ENCODE measurements at regions not wholly inside any gene's neighbourhood (a gene's known extent, or its start where the extent isn't known, plus 50 kb on each side); places are given as distances from the start of the nearest gene placed in this dataset.
"Not testable (repeated sequence)": the region's sequence is repeated elsewhere in the genome, so short reads cannot be mapped to it uniquely, and the experiment has no call there.

- no peak for TF ChIP-seq CTCF (IDR thresholded peaks at IDR 0.05; ENCODE audit: insufficient read depth, low read length, poor library complexity, severe bottlenecking)
- H3K27me3 ChIP-seq (ENCODE audit: low read length): no peaks in the 10 kb centered on the region
- H3K4me2 ChIP-seq (ENCODE audit: low read depth, low read length, poor library complexity, severe bottlenecking): no peak overlapping the region
- H3K79me2 ChIP-seq (ENCODE audit: insufficient read depth, low read length): no peaks in the 10 kb centered on the region
- H3K9me2 ChIP-seq (replicated peaks; ENCODE audit: insufficient read depth, low read length): no peaks in the 10 kb centered on the region
- H3K9me3 ChIP-seq (ENCODE audit: insufficient read depth, low read length): no peaks in the 10 kb centered on the region
- H3K9ac ChIP-seq (ENCODE audit: low read length): no peak overlapping the region
- H2AFZ ChIP-seq (ENCODE audit: low read depth, low read length, severe bottlenecking): no peak overlapping the region
- H3K36me3 ChIP-seq (ENCODE audit: low read length): no peaks in the 10 kb centered on the region
- no peak overlapping the region for H3K4me3 ChIP-seq (ENCODE audit: insufficient read depth, low read length, poor library complexity, severe bottlenecking)
- no peak overlapping the region for H3K27ac ChIP-seq (ENCODE audit: low read depth, low read length)
- H3F3A ChIP-seq (ENCODE audit: insufficient read depth): no peaks in the 10 kb centered on the region
- H4K20me1 ChIP-seq (ENCODE audit: low read depth, low read length): no peaks in the 10 kb centered on the region
Observed at GRCh38 chr2:203631068-203631757, 75.2 kb upstream of the CD28 start.

GRCh38 chr2:203636588-203637470, 69.6 kb upstream of the CD28 start:
- TF ChIP-seq EZH2phosphoT487 (conservative IDR thresholded peaks at IDR 0.05; ENCODE audit: low read length): no peak
- TF ChIP-seq CTCF (IDR thresholded peaks at IDR 0.05; ENCODE audit: insufficient read depth, low read length, poor library complexity, severe bottlenecking): no peak
- no peaks in the 10 kb centered on the region for H3F3A ChIP-seq (ENCODE audit: insufficient read depth)
- H2AFZ ChIP-seq (ENCODE audit: low read depth, low read length, severe bottlenecking): no peak overlapping the region
- no peak overlapping the region for H3K27ac ChIP-seq (ENCODE audit: low read depth, low read length)
- no peak overlapping the region for H3K4me2 ChIP-seq (ENCODE audit: low read depth, low read length, poor library complexity, severe bottlenecking)
- H3K9ac ChIP-seq (ENCODE audit: low read length): no peak overlapping the region
- H3K36me3 ChIP-seq (ENCODE audit: low read length): no peaks in the 10 kb centered on the region
- no peaks in the 10 kb centered on the region for H3K79me2 ChIP-seq (ENCODE audit: insufficient read depth, low read length)
- H3K9me2 ChIP-seq (replicated peaks; ENCODE audit: insufficient read depth, low read length): no peaks in the 10 kb centered on the region
- no peaks in the 10 kb centered on the region for H4K20me1 ChIP-seq (ENCODE audit: low read depth, low read length)
- H3K9me3 ChIP-seq (ENCODE audit: insufficient read depth, low read length): no peaks in the 10 kb centered on the region
- no peak overlapping the region for H3K4me3 ChIP-seq (ENCODE audit: insufficient read depth, low read length, poor library complexity, severe bottlenecking)
- no peaks in the 10 kb centered on the region for H3K27me3 ChIP-seq (ENCODE audit: low read length)

- Histone ChIP-seq H3K4me3 (ENCODE audit: insufficient read depth, low read length, poor library complexity, severe bottlenecking) (no peak overlapping the region), H3F3A (ENCODE audit: insufficient read depth) (no peaks in the 10 kb centered on the region), H3K27me3 (ENCODE audit: low read length) (no peaks in the 10 kb centered on the region), H3K9me2 (replicated peaks; ENCODE audit: insufficient read depth, low read length) (no peaks in the 10 kb centered on the region), H4K20me1 (ENCODE audit: low read depth, low read length) (no peaks in the 10 kb centered on the region), H2AFZ (ENCODE audit: low read depth, low read length, severe bottlenecking) (no peak overlapping the region), H3K9ac (ENCODE audit: low read length) (no peak overlapping the region), H3K79me2 (ENCODE audit: insufficient read depth, low read length) (no peaks in the 10 kb centered on the region), H3K9me3 (ENCODE audit: insufficient read depth, low read length) (no peaks in the 10 kb centered on the region), H3K27ac (ENCODE audit: low read depth, low read length) (no peak overlapping the region), H3K36me3 (ENCODE audit: low read length) (no peaks in the 10 kb centered on the region), H3K4me2 (ENCODE audit: low read depth, low read length, poor library complexity, severe bottlenecking) (no peak overlapping the region)
- TF ChIP-seq EZH2phosphoT487 (conservative IDR thresholded peaks at IDR 0.05; ENCODE audit: low read length): no peak
- TF ChIP-seq CTCF (IDR thresholded peaks at IDR 0.05; ENCODE audit: insufficient read depth, low read length, poor library complexity, severe bottlenecking): no peak
Observed at GRCh38 chr2:203637471-203638167, 68.8 kb upstream of the CD28 start.

GRCh38 chr2:203641865-203642264, 64.6 kb upstream of the CD28 start:
- H3K9ac ChIP-seq (ENCODE audit: low read length); H3K4me2 ChIP-seq (ENCODE audit: low read depth, low read length, poor library complexity, severe bottlenecking); H2AFZ ChIP-seq (ENCODE audit: low read depth, low read length, severe bottlenecking): not testable (repeated sequence)

GRCh38 chr2:203642841-203643240, 63.6 kb upstream of the CD28 start:
- not testable (repeated sequence) for H3K9ac ChIP-seq (ENCODE audit: low read length); H4K20me1 ChIP-seq (ENCODE audit: low read depth, low read length); H3K27ac ChIP-seq (ENCODE audit: low read depth, low read length); H3K4me3 ChIP-seq (ENCODE audit: insufficient read depth, low read length, poor library complexity, severe bottlenecking); H3K27me3 ChIP-seq (ENCODE audit: low read length); H3K79me2 ChIP-seq (ENCODE audit: insufficient read depth, low read length); H3F3A ChIP-seq (ENCODE audit: insufficient read depth); H3K9me2 ChIP-seq (replicated peaks; ENCODE audit: insufficient read depth, low read length); H3K36me3 ChIP-seq (ENCODE audit: low read length); H3K4me2 ChIP-seq (ENCODE audit: low read depth, low read length, poor library complexity, severe bottlenecking); H2AFZ ChIP-seq (ENCODE audit: low read depth, low read length, severe bottlenecking); H3K9me3 ChIP-seq (ENCODE audit: insufficient read depth, low read length)

More at GRCh38 chr2:203641865-203642264, 64.6 kb upstream of the CD28 start:
- H4K20me1 ChIP-seq (ENCODE audit: low read depth, low read length); H3K27me3 ChIP-seq (ENCODE audit: low read length); H3K36me3 ChIP-seq (ENCODE audit: low read length); H3K79me2 ChIP-seq (ENCODE audit: insufficient read depth, low read length); H3K9me3 ChIP-seq (ENCODE audit: insufficient read depth, low read length); H3K4me3 ChIP-seq (ENCODE audit: insufficient read depth, low read length, poor library complexity, severe bottlenecking); H3K9me2 ChIP-seq (replicated peaks; ENCODE audit: insufficient read depth, low read length); H3K27ac ChIP-seq (ENCODE audit: low read depth, low read length); H3F3A ChIP-seq (ENCODE audit: insufficient read depth): not testable (repeated sequence)

Measured in SU-DHL-6 (cell line).